Erythroblast (primary cell): ENCODE measurements at regions not wholly inside any gene's neighbourhood (a gene's known extent, or its start where the extent isn't known, plus 50 kb on each side); places are given as distances from the start of the nearest gene placed in this dataset.

ENCODE experiments used
- GATA1 ChIP-seq: IDR thresholded peaks from 2 replicates; pipeline ENCODE4 v1.6.1; 2011; ENCODE audit warnings: low read depth, mild to moderate bottlenecking, control low read depth, low read length, moderate library complexity
- POLR2A ChIP-seq: IDR thresholded peaks from 2 replicates; pipeline ENCODE4 v1.6.1; 2011; ENCODE audit warnings: mild to moderate bottlenecking, low read length

GRCh38 chr20:54774426-54774825, 299.0 kb downstream of the DOK5 start:
- TF ChIP-seq POLR2A: no peak
- TF ChIP-seq GATA1: no peak
